ENCODE measurements at regions not wholly inside any gene's neighbourhood (a gene's known extent, or its start where the extent isn't known, plus 50 kb on each side); places are given as distances from the start of the nearest gene placed in this dataset.
A peak's percentile ranks its signal among the peaks of the same experiment; 100 is the strongest.

- H3K4me3 ChIP-seq (ENCODE audit: low read length), result no peak overlapping the region
- DNase-seq (ENCODE audit: low read depth), result peak; percentile 80
- TF ChIP-seq CTCF (IDR thresholded peaks at IDR 0.05; ENCODE audit: insufficient read depth, low read depth, low read length, missing control alignments), result no peak
These were observed 424.9 kb downstream of the ADGRL2 start for GRCh38 chr1:82225421-82226185.

GRCh38 chr1:82223091-82223490 lies 422.4 kb downstream of the ADGRL2 start:
- no peak for TF ChIP-seq CTCF (IDR thresholded peaks at IDR 0.05; ENCODE audit: insufficient read depth, low read depth, low read length, missing control alignments)
- no peak overlapping the region for H3K4me3 ChIP-seq (ENCODE audit: low read length)
- DNase-seq (ENCODE audit: low read depth), result no peak

- DNase-seq (ENCODE audit: low read depth), result no peak
- no peak for TF ChIP-seq CTCF (IDR thresholded peaks at IDR 0.05; ENCODE audit: insufficient read depth, low read depth, low read length, missing control alignments)
- H3K4me3 ChIP-seq (ENCODE audit: low read length), result no peak overlapping the region
These were observed 421.0 kb downstream of the ADGRL2 start for GRCh38 chr1:82221721-82222120.

- H3K4me3 ChIP-seq (ENCODE audit: low read length), result no peak overlapping the region
- no peak for TF ChIP-seq CTCF (IDR thresholded peaks at IDR 0.05; ENCODE audit: insufficient read depth, low read depth, low read length, missing control alignments)
- DNase-seq (ENCODE audit: low read depth), result no peak
These were observed 420.0 kb downstream of the ADGRL2 start for GRCh38 chr1:82220754-82221153.

GRCh38 chr1:82219841-82220240 lies 419.1 kb downstream of the ADGRL2 start:
- H3K4me3 ChIP-seq (ENCODE audit: low read length), result no peak overlapping the region
- no peak for TF ChIP-seq CTCF (IDR thresholded peaks at IDR 0.05; ENCODE audit: insufficient read depth, low read depth, low read length, missing control alignments)
- no peak for DNase-seq (ENCODE audit: low read depth)

GRCh38 chr1:82218846-82219245 lies 418.1 kb downstream of the ADGRL2 start:
- no peak for DNase-seq (ENCODE audit: low read depth)
- TF ChIP-seq CTCF (IDR thresholded peaks at IDR 0.05; ENCODE audit: insufficient read depth, low read depth, low read length, missing control alignments), result no peak

GRCh38 chr1:82215853-82216175 lies 415.1 kb downstream of the ADGRL2 start:
- H3K4me3 ChIP-seq (ENCODE audit: low read length), result no peak overlapping the region
- no peak for TF ChIP-seq CTCF (IDR thresholded peaks at IDR 0.05; ENCODE audit: insufficient read depth, low read depth, low read length, missing control alignments)
- DNase-seq (ENCODE audit: low read depth), result no peak

More at GRCh38 chr1:82218846-82219245, 418.1 kb downstream of the ADGRL2 start:
- no peak overlapping the region for H3K4me3 ChIP-seq (ENCODE audit: low read length)
